GM12872 (cell line): ENCODE measurements at regions not wholly inside any gene's neighbourhood (a gene's known extent, or its start where the extent isn't known, plus 50 kb on each side); places are given as distances from the start of the nearest gene placed in this dataset.
A peak's percentile ranks its signal among the peaks of the same experiment; 100 is the strongest.

Experiments used
- TF ChIP-seq, protein P1 (sequence below): IDR thresholded peaks from 3 replicates; pipeline ENCODE4 v1.5.1; 2011; ENCODE audit warnings: low read depth, mild to moderate bottlenecking, low read length, moderate library complexity; ENCODE audit not compliant: insufficient read depth

DNA sequence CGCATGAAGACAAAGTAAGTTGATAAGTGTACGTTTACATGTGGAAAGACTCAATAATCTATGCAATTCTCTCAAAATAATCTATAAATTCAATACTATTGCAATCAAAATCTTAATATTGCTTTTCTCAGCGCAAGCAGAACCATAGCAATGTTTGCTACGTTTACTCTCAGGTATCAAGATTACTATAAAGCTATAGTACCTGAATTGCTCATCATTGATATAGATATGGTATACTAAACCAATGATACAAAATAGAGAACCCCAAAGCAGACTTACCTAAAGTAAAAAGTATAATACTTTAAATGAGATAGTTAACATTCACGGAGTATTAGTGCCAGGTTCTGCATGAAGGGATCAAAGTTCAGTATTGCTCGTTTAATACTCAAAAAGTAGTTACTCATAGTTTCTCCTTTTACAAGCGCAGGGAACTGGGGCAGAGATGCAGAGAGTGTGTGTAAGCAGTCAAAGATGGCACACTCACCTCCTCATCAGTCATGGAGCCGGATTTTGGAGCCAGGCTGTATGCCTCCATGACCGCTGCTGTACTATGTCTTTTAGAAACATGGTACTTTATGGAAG, 391.0 kb upstream of the ID2 start:
- TF ChIP-seq, protein P1, sequence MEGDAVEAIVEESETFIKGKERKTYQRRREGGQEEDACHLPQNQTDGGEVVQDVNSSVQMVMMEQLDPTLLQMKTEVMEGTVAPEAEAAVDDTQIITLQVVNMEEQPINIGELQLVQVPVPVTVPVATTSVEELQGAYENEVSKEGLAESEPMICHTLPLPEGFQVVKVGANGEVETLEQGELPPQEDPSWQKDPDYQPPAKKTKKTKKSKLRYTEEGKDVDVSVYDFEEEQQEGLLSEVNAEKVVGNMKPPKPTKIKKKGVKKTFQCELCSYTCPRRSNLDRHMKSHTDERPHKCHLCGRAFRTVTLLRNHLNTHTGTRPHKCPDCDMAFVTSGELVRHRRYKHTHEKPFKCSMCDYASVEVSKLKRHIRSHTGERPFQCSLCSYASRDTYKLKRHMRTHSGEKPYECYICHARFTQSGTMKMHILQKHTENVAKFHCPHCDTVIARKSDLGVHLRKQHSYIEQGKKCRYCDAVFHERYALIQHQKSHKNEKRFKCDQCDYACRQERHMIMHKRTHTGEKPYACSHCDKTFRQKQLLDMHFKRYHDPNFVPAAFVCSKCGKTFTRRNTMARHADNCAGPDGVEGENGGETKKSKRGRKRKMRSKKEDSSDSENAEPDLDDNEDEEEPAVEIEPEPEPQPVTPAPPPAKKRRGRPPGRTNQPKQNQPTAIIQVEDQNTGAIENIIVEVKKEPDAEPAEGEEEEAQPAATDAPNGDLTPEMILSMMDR: no peak

DNA sequence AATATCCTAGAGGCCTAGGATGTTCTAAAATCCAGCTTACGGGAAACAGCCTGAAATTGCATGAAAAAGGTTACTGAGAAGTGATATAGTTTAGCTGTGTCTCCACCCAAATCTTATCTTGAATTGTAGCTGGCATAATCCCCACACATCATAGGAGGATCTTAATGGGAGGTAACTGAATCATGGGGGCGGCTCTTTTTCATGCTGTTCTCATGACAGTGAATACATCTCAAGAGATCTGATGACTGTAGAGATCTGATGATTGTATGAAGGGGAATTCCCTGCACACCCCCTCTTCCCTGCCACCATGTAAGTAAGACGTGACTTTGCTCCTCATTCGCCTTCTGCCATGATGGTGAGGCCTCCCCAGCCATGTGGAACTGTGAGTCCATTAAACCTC, 385.6 kb upstream of the ID2 start:
- TF ChIP-seq, protein P1: no peak

DNA sequence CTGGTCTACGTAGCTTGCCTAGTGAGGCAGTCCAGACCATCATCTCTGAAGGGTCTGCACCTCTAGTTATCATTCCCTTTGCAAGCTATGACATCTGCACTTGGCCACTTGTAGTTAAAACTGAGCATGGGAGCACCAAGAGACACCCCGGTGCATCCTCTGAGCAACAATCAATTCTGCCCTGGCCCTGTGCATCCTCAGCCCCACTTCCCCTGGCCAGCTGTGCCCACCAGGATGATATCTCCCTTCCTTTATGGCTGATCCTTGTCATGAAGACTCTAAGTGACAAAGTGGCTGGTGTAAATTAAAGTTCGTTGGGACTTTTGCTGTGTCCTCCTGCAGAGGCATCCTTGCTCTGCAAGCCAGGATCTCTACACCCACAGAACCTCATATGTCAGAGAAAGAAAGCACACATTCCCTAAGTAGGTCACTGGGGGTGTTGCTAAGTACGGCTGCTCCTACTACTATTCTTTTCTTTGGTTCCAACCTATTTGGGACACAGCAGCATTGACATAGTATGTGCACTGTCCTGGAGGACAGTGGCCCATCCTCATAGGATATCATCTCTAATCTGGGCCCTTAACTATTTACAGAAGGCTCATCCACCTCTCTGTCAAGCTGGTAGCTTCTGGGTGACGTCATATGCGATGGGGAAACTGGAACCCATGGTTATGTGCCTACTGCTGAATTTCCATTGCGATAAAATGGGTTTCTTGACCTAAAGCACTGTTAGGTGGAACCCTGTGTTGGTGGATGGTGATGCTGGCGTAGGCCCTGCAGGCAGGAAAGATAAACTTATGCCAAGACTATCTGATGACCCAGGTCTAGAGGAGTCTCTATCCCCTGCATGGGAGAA, 384.3 kb upstream of the ID2 start:
- TF ChIP-seq, protein P1: no peak

DNA sequence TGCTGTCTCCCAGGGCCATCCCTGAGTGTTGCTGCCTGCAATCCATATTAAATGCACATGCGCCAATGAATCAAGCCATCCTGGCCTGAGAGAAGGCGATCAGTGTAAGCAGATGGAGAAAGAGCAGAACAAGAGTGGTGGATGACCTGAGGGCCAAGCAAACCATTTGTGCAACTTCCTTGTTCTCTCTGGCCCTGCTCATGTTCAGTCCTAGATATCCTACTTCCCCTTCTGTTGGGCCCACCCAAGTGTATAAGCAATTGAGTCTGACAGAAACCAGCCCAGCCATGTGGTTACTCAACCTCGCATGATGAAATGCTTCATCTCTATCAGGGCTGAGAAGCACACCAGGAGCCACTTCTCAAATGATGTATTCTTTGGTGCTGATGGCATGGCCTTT, 383.1 kb upstream of the ID2 start:
- TF ChIP-seq, protein P1: no peak

DNA sequence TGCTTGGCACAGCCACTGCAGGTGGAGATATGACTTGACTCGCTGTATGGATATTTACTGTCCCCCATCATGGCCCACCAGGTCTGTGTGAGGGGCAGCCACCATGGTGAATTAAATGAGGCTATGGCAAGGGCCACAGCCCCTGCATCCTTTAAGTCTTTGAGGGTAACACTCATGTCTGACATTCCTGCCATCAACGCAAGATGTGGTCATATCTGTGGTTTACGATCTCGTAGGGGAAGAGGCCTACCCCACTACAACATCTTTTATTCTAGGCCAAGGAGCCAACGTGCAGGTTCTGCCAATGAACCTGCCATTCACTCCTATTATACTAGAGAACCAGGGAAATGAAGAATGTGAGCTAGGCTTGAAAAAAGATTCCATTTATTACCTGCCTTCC, 381.6 kb upstream of the ID2 start:
- TF ChIP-seq, protein P1: no peak

DNA sequence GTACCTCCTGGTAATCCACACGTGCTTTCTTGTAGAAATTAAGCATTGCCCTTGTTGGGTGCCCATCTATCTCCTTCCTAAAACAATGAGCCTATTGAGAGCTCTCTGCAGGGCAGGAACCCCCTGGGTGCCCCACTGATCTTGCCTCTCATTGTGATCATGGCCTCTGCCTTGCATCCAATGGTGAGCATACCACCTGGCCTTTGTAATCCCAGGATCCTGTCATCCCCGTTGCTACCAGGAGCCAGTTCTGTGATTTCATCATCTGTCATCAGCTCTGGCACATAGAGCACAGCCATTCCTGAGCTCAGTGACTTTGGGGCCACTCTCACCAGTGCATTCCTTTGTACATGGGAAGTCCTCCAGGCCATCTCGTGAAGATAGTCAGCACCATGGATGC, 381.0 kb upstream of the ID2 start:
- TF ChIP-seq, protein P1: no peak

DNA sequence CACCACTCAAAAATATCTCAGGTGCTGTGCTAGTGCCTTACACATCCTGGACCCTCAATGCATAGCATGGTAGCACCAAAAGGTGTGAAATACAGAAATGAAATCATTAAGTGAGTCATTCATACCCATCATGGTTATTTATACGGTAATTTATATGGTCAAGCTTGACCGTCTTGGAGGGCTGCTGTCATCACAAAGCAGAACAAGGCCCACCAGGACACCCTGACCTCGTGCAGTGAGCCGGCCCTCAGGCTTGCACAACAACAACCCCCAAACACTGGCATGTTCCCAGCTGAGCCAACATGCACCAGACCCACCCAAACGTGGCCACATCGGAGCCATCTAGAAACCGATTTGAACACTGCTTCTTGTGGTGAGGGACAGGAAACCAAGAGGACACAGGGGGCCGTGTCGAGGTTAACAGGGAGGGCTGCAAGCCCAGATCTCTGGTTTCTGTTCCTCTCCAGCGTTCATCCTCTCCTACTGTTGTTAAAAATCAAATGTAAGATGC, 378.5 kb upstream of the ID2 start:
- TF ChIP-seq, protein P1: peak; percentile 27; the same call in 1 of the 3 replicates
